ENCODE measurements at regions not wholly inside any gene's neighbourhood (a gene's known extent, or its start where the extent isn't known, plus 50 kb on each side); places are given as distances from the start of the nearest gene placed in this dataset.

DNA sequence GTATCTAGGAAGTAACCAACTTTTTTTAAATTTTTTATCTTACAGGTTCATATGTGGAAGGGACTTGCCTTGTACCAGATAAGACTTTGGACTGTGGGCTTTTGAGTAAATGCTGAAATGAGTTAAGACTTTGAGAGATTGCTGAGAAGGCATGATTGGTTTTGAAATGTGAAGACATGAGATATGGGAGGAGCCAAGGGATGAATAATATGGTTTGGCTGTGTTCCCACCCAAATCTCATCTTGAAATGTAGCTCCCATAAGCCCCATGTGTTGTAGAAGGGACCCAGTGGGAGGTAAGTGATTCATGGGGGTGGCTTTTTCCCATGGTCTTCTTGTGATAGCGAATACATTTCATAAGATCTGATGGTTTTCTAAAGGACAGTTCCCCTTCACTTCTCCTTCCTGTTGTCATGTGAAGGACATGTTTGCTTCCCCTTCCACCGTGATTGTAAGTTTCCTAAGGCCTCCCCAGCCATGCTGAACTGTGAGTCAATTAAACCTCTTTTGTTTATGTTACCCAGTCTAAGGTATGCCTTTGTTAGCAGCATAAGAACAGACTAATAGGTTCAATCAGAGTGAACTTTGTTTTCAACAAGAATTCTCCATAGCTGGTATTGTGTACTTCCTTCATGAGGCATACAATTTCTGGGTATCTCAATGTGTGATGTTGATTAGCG lies 535.6 kb upstream of the MEF2C start:
- TF ChIP-seq, protein P1, sequence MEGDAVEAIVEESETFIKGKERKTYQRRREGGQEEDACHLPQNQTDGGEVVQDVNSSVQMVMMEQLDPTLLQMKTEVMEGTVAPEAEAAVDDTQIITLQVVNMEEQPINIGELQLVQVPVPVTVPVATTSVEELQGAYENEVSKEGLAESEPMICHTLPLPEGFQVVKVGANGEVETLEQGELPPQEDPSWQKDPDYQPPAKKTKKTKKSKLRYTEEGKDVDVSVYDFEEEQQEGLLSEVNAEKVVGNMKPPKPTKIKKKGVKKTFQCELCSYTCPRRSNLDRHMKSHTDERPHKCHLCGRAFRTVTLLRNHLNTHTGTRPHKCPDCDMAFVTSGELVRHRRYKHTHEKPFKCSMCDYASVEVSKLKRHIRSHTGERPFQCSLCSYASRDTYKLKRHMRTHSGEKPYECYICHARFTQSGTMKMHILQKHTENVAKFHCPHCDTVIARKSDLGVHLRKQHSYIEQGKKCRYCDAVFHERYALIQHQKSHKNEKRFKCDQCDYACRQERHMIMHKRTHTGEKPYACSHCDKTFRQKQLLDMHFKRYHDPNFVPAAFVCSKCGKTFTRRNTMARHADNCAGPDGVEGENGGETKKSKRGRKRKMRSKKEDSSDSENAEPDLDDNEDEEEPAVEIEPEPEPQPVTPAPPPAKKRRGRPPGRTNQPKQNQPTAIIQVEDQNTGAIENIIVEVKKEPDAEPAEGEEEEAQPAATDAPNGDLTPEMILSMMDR (IDR thresholded peaks at IDR 0.05; ENCODE audit: poor library complexity, severe bottlenecking): no peak
- TF ChIP-seq POLR2AphosphoS5 (IDR thresholded peaks at IDR 0.05) (no peak), MXI1 (conservative IDR thresholded peaks at IDR 0.05; ENCODE audit: poor library complexity, severe bottlenecking) (no peak), EP300 (conservative IDR thresholded peaks at IDR 0.05; ENCODE audit: poor library complexity, severe bottlenecking) (no peak)

All from neural cell (in vitro differentiated cells).